PC-3 (cell line): ENCODE measurements at regions not wholly inside any gene's neighbourhood (a gene's known extent, or its start where the extent isn't known, plus 50 kb on each side); places are given as distances from the start of the nearest gene placed in this dataset.

Experiments used
- ATAC-seq: fragments of 200-7000 bp; cut with Tn5 transposase; 2 replicates; pipeline ENCODE4 v1.9.1; 2020; ENCODE audit warnings: mild to moderate bottlenecking, moderate library complexity
- BruUV-seq: library from RNA; stranded (reverse); fragments of 400-500 nt; replicated peaks from 2 replicates; lab custom pipeline; 2021; lab: Mats Ljungman, UMichigan
- CTCF ChIA-PET: fragments of 300-600 bp; sonication (Branson Sonifier 250); formaldehyde crosslinking; loops from one replicate; lab custom pipeline; 2022; ENCODE audit warnings: antibody characterized with exemption; lab: Charles Lee
- POLR2A ChIA-PET: fragments of 300-600 bp; sonication (Branson Sonifier 250); formaldehyde crosslinking; loops from one replicate; lab custom pipeline; 2022; ENCODE audit warnings: antibody characterized with exemption; ENCODE audit not compliant: unreplicated experiment; lab: Charles Lee
- DNase-seq: peaks from one replicate; pipeline ENCODE4 v3.0.0-alpha.2; 2015
- H2AFZ ChIP-seq: fragments of 300-600 bp; sonication (generic); 2 replicates; pipeline ENCODE4 v1.6.0; 2016; ENCODE audit warnings: antibody characterized with exemption, low read length
- H3F3A ChIP-seq: fragments of 300-600 bp; sonication (generic); one replicate; pipeline ENCODE4 v1.6.0; 2017; ENCODE audit warnings: antibody characterized with exemption, low read length, control low read depth, mild to moderate bottlenecking; ENCODE audit not compliant: unreplicated experiment
- H3K27ac ChIP-seq: fragments of 300-600 bp; sonication (generic); 2 replicates; pipeline ENCODE4 v1.5.1; 2016; ENCODE audit warnings: mild to moderate bottlenecking, low read length
- H3K27me3 ChIP-seq: fragments of 300-600 bp; sonication (generic); 2 replicates; pipeline ENCODE4 v1.6.1; 2016; ENCODE audit warnings: low read length, mixed read lengths
- H3K36me3 ChIP-seq: fragments of 300-600 bp; sonication (generic); 2 replicates; pipeline ENCODE4 v1.6.1; 2016; ENCODE audit warnings: low read depth, mixed run types, low read length, mixed read lengths
- H3K4me1 ChIP-seq: fragments of 300-600 bp; sonication (generic); 2 replicates; pipeline ENCODE4 v1.5.1; 2016; ENCODE audit warnings: low read length; ENCODE audit not compliant: insufficient read depth
- H3K4me2 ChIP-seq: fragments of 300-600 bp; sonication (generic); 2 replicates; pipeline ENCODE4 v1.6.0; 2016; ENCODE audit warnings: low read length
- H3K4me3 ChIP-seq: fragments of 300-600 bp; sonication (generic); 2 replicates; pipeline ENCODE4 v1.5.1; 2016; ENCODE audit warnings: mild to moderate bottlenecking, low read length, mixed read lengths
- H3K79me2 ChIP-seq: fragments of 300-600 bp; sonication (generic); 2 replicates; pipeline ENCODE4 v1.6.1; 2017; ENCODE audit warnings: low read length, mixed read lengths
- H3K9ac ChIP-seq: fragments of 300-600 bp; sonication (generic); 2 replicates; pipeline ENCODE4 v1.6.0; 2016; ENCODE audit warnings: mild to moderate bottlenecking, low read length
- H3K9me2 ChIP-seq: fragments of 300-600 bp; sonication (generic); replicated peaks from 2 replicates; pipeline ENCODE4 v1.6.1; 2016; ENCODE audit warnings: mixed run types, low read length, mixed read lengths
- H3K9me3 ChIP-seq: fragments of 300-600 bp; sonication (generic); 2 replicates; pipeline ENCODE4 v1.6.1; 2016; ENCODE audit warnings: low read length, mixed read lengths
- H4K20me1 ChIP-seq: fragments of 300-600 bp; sonication (generic); 2 replicates; pipeline ENCODE4 v1.6.1; 2016; ENCODE audit warnings: low read length, mixed read lengths
- EZH2 ChIP-seq: fragments of 300-600 bp; sonication (generic); IDR thresholded peaks from one replicate; pipeline ENCODE4 v1.6.1; 2017; ENCODE audit warnings: antibody characterized with exemption, mild to moderate bottlenecking, low read length; ENCODE audit not compliant: unreplicated experiment
- EZH2phosphoT487 ChIP-seq: fragments of 300-600 bp; sonication (generic); IDR thresholded peaks from 2 replicates; pipeline ENCODE4 v1.6.1; 2018; ENCODE audit warnings: mild to moderate bottlenecking, antibody characterized with exemption, low read length, borderline replicate concordance
- intact Hi-C: fragments of 100-400 bp; cut with micrococcal nuclease; formaldehyde crosslinking; loops from 2 replicates; pipeline ENCODE4 v1.9.0; 2023
- TF ChIP-seq, protein P1 (sequence below): fragments of 300-600 bp; sonication (generic); conservative IDR thresholded peaks from 2 replicates; pipeline ENCODE4 v1.5.1; 2017; ENCODE audit warnings: antibody characterized with exemption, low read depth, mild to moderate bottlenecking, low read length

DNA sequence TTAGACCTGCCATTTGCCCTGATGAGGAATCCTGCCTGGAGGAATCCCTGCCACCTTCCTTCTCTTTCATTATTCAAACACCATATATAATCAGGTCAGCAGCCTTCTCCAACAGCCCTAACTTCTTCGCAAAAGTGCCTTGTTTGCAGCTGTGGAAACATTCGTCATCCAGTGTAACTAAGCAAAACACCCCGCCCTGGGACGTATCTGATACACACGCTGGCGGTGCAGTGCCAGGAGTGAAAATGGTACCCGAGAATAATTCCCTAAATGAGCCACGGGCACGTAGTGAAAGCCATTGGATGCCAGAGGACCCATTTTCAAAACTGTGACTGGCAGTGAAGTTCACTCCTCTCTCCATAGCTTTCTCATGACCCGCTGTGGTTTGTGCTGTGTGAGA is 73.7 kb downstream of the IRX3 start:
- Histone ChIP-seq H3K79me2 (no peaks in the 10 kb centered on the region), H3K9ac (no peak overlapping the region), H3K27ac (no peak overlapping the region), H3K9me3 (no peaks in the 10 kb centered on the region), H3K9me2 (no peaks in the 10 kb centered on the region), H3K36me3 (no peaks in the 10 kb centered on the region), H3F3A (no peaks in the 10 kb centered on the region), H2AFZ (no peak overlapping the region), H3K4me3 (no peak overlapping the region), H3K27me3 (peaks cover 23% of the 10 kb centered on the region), H3K4me1 (no peaks in the 10 kb centered on the region), H3K4me2 (no peak overlapping the region), H4K20me1 (no peaks in the 10 kb centered on the region)
- POLR2A ChIA-PET: no interaction called here
- TF ChIP-seq EZH2phosphoT487: no peak
- TF ChIP-seq, protein P1, sequence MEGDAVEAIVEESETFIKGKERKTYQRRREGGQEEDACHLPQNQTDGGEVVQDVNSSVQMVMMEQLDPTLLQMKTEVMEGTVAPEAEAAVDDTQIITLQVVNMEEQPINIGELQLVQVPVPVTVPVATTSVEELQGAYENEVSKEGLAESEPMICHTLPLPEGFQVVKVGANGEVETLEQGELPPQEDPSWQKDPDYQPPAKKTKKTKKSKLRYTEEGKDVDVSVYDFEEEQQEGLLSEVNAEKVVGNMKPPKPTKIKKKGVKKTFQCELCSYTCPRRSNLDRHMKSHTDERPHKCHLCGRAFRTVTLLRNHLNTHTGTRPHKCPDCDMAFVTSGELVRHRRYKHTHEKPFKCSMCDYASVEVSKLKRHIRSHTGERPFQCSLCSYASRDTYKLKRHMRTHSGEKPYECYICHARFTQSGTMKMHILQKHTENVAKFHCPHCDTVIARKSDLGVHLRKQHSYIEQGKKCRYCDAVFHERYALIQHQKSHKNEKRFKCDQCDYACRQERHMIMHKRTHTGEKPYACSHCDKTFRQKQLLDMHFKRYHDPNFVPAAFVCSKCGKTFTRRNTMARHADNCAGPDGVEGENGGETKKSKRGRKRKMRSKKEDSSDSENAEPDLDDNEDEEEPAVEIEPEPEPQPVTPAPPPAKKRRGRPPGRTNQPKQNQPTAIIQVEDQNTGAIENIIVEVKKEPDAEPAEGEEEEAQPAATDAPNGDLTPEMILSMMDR: no peak
- BruUV-seq: no TSS peak
- intact Hi-C loops: no loop called here
- no peak for DNase-seq
- CTCF ChIA-PET: no interaction called here
- ATAC-seq: no peak

DNA sequence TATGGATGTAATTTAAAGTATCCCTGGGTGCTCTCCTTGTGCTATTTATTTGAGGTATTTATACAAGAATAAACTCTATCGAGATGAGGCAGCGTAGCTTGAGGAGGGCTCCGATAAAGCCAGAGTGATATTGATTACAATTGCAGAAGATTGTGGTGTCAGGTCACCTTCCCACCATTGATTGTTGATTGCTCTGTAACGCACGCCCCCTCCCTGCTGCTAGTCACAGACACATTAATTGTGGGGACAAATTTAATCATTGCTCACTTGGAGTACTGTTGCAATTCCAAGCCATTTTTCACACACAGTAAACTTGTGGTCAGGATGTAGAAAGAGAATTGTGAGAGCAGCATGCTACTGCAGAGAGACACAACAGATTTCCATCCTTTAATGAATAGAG is 75.4 kb downstream of the IRX3 start:
- Histone ChIP-seq H3K9me3 (no peaks in the 10 kb centered on the region), H3K4me3 (no peak overlapping the region), H3K27ac (no peak overlapping the region), H3K36me3 (no peaks in the 10 kb centered on the region), H3K9ac (no peak overlapping the region), H3K9me2 (no peaks in the 10 kb centered on the region), H3F3A (no peaks in the 10 kb centered on the region), H2AFZ (no peak overlapping the region), H3K4me1 (no peaks in the 10 kb centered on the region), H3K27me3 (peaks cover 28% of the 10 kb centered on the region), H3K4me2 (no peak overlapping the region), H4K20me1 (no peaks in the 10 kb centered on the region), H3K79me2 (no peaks in the 10 kb centered on the region)
- no peak for ATAC-seq
- BruUV-seq: no TSS peak
- TF ChIP-seq EZH2phosphoT487 (no peak), EZH2 (no peak)
- TF ChIP-seq, protein P1: no peak
- CTCF ChIA-PET: no interaction called here
- intact Hi-C loops: no loop called here
- no peak for DNase-seq
- POLR2A ChIA-PET: no interaction called here

DNA sequence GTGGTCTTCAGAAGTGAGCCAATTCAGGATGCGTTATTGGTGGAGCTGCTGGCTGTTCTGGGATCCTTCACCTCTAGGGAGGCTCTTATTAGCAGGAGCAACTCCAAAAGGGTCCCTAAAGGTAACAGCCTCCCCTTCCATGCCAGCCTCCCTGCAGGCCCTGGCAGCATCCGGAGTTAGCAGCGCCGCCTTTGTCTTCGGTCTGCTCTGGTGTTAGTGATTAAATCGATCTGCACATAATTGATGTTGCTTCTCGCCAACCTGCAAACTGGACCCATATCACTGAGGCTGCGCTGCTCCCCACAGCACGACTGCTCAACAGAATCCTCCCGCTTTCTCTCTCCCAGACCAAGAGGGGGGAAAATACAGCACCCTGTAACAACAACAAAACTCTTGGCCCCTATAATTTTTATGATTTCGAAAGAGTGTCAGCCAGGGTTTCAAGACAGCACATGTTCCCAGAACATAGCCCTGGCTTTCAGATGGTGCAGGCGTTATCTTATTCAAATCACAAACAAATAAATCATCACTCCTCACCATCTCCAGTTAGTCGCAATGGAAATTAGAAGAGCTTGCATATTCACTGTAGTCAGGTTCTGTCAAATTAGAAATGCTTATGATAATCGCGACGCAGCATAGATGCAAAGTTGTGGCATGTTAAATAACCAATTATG is 76.0 kb downstream of the IRX3 start:
- H3K4me2 ChIP-seq: no peak overlapping the region
- no peak overlapping the region for H3K27ac ChIP-seq
- no peaks in the 10 kb centered on the region for H3K9me2 ChIP-seq
- no peak overlapping the region for H3K4me3 ChIP-seq
- no peak overlapping the region for H3K9ac ChIP-seq
- no peaks in the 10 kb centered on the region for H3F3A ChIP-seq
- no peak for TF ChIP-seq EZH2
- TF ChIP-seq EZH2phosphoT487: no peak
- TF ChIP-seq, protein P1: no peak
- H3K9me3 ChIP-seq: no peaks in the 10 kb centered on the region
- no peaks in the 10 kb centered on the region for H3K36me3 ChIP-seq
- peaks cover 35% of the 10 kb centered on the region for H3K27me3 ChIP-seq
- H4K20me1 ChIP-seq: no peaks in the 10 kb centered on the region
- ATAC-seq (no peak), DNase-seq (no peak)
- ChIA-PET CTCF (no interaction called here), POLR2A (no interaction called here)
- no peak overlapping the region for H2AFZ ChIP-seq
- no peaks in the 10 kb centered on the region for H3K4me1 ChIP-seq
- no TSS peak for BruUV-seq
- intact Hi-C loops: no loop called here
- no peaks in the 10 kb centered on the region for H3K79me2 ChIP-seq
